GM12878 (cell line): ENCODE measurements at regions not wholly inside any gene's neighbourhood (a gene's known extent, or its start where the extent isn't known, plus 50 kb on each side); places are given as distances from the start of the nearest gene placed in this dataset.

ENCODE experiments used
- CBFB ChIP-seq: IDR thresholded peaks from 2 replicates; pipeline ENCODE4 v1.6.1; 2016; ENCODE audit warnings: antibody characterized with exemption, low read depth
- EED ChIP-seq: sonication (generic); IDR thresholded peaks from 2 replicates; pipeline ENCODE4 v1.6.1; 2016; ENCODE audit warnings: antibody characterized with exemption, low read depth
- NFIC ChIP-seq: IDR thresholded peaks from 2 replicates; pipeline ENCODE4 v1.6.1; 2012; ENCODE audit warnings: low read depth, mild to moderate bottlenecking, inconsistent platforms, low read length, moderate library complexity
- TF ChIP-seq, protein P1 (sequence below): IDR thresholded peaks from 2 replicates; pipeline ENCODE4 v1.6.1; 2012; ENCODE audit warnings: low read depth, low read length, improper control_type of control experiment

DNA sequence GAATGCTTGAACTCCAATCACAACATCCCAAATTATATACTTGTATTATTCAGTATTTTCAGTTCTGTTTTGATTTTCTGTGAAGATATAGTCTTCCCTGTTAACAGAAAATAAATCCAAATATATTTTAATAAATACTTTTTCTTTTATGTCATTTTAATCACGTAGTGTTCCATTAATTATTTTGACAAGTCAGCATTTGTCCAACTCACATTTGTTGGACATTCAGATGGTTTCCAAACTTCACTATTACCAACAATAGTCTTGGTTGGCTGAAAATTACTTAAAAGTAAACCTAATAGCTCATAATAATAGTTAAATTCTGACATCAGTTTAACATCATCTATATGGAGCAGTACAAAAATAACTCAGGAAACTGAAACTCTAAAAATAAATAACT, 60.7 kb upstream of the SPANXD start:
- TF ChIP-seq CBFB (no peak), EED (no peak), NFIC (no peak)
- TF ChIP-seq, protein P1, sequence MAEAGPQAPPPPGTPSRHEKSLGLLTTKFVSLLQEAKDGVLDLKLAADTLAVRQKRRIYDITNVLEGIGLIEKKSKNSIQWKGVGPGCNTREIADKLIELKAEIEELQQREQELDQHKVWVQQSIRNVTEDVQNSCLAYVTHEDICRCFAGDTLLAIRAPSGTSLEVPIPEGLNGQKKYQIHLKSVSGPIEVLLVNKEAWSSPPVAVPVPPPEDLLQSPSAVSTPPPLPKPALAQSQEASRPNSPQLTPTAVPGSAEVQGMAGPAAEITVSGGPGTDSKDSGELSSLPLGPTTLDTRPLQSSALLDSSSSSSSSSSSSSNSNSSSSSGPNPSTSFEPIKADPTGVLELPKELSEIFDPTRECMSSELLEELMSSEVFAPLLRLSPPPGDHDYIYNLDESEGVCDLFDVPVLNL, result no peak
